ENCODE measurements at regions not wholly inside any gene's neighbourhood (a gene's known extent, or its start where the extent isn't known, plus 50 kb on each side); places are given as distances from the start of the nearest gene placed in this dataset.

DNA sequence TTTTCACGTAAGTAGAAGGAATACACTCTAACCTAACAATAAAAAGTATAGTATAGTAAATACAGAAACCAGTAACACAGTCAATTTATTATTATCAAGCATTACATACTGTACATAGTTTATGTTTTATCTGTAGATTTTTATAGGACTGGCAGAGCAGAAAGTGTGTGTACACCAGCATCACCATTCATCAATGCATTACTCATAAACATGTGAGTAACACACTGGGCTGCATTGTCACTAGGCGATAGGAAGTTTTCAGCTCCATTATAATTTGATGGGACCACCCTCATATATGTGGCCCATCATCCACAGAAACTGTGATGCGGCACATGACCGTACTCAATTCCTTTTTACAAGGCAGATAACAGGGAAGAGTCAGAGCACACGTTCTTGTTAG is 137.8 kb upstream of the RBPJ start:
- H3K27ac ChIP-seq: no peak overlapping the region
- ChIA-PET CTCF (no interaction called here), POLR2A (no interaction called here)
- TF ChIP-seq NPAS2 (CRISPR knock-in tag; IDR thresholded peaks at IDR 0.05; ENCODE audit: borderline replicate concordance): no peak
- no peak for TF ChIP-seq JUNB (IDR thresholded peaks at IDR 0.05)
- no peak for TF ChIP-seq EP300 (IDR thresholded peaks at IDR 0.05)
- TF ChIP-seq, protein P1, sequence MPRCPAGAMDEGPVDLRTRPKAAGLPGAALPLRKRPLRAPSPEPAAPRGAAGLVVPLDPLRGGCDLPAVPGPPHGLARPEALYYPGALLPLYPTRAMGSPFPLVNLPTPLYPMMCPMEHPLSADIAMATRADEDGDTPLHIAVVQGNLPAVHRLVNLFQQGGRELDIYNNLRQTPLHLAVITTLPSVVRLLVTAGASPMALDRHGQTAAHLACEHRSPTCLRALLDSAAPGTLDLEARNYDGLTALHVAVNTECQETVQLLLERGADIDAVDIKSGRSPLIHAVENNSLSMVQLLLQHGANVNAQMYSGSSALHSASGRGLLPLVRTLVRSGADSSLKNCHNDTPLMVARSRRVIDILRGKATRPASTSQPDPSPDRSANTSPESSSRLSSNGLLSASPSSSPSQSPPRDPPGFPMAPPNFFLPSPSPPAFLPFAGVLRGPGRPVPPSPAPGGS (IDR thresholded peaks at IDR 0.05): no peak
- TF ChIP-seq FOSB (CRISPR knock-in tag; IDR thresholded peaks at IDR 0.05): no peak
- TF ChIP-seq HOXB13 (CRISPR knock-in tag; IDR thresholded peaks at IDR 0.05; ENCODE audit: low read depth): no peak
- TF ChIP-seq, protein P2, sequence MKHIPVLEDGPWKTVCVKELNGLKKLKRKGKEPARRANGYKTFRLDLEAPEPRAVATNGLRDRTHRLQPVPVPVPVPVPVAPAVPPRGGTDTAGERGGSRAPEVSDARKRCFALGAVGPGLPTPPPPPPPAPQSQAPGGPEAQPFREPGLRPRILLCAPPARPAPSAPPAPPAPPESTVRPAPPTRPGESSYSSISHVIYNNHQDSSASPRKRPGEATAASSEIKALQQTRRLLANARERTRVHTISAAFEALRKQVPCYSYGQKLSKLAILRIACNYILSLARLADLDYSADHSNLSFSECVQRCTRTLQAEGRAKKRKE (CRISPR knock-in tag; IDR thresholded peaks at IDR 0.05; ENCODE audit: low read depth): no peak
- no peaks in the 10 kb centered on the region for H3K9me3 ChIP-seq
- H3K4me3 ChIP-seq: no peak overlapping the region
- FAIRE-seq (no peak), DNase-seq (ENCODE audit: low read depth in 1 of 2, low spot score in 1 of 2) (no peak), ATAC-seq (no peak)
- H3K4me2 ChIP-seq: no peak overlapping the region
- 64% methylated on average over 5 of the region's 5 CpGs for WGBS (ENCODE audit: missing lambda C conversion rate)
- H3K4me1 ChIP-seq: no peaks in the 10 kb centered on the region

DNA sequence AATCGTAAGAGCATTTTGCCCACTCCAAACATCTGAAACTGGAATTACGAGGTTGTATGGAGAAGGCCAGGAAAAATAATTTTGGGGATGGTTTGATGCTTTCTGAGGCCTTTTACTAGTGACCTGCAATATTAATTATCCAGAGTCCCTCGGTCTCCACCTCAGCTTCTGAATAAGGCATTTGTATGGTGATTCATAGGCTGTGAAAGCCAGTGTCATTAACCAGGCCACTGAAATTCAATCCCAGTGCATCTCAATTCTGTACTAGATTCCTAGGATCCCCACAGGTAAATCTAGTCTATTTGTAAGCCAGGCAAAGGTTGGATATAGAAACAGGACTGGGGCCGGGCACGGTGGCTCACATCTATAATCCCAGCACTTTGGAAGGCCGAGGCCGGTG is 135.4 kb upstream of the RBPJ start:
- DNase-seq (ENCODE audit: low read depth in 1 of 2, low spot score in 1 of 2): no peak
- Histone ChIP-seq H3K4me3 (no peak overlapping the region), H3K4me1 (no peaks in the 10 kb centered on the region), H3K27ac (no peak overlapping the region), H3K4me2 (no peak overlapping the region), H3K9me3 (no peaks in the 10 kb centered on the region)
- no peak for FAIRE-seq
- ATAC-seq: no peak
- CTCF ChIA-PET: no interaction called here
- TF ChIP-seq, protein P3, sequence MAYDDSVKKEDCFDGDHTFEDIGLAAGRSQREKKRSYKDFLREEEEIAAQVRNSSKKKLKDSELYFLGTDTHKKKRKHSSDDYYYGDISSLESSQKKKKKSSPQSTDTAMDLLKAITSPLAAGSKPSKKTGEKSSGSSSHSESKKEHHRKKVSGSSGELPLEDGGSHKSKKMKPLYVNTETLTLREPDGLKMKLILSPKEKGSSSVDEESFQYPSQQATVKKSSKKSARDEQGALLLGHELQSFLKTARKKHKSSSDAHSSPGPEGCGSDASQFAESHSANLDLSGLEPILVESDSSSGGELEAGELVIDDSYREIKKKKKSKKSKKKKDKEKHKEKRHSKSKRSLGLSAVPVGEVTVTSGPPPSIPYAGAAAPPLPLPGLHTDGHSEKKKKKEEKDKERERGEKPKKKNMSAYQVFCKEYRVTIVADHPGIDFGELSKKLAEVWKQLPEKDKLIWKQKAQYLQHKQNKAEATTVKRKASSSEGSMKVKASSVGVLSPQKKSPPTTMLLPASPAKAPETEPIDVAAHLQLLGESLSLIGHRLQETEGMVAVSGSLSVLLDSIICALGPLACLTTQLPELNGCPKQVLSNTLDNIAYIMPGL (CRISPR knock-in tag; IDR thresholded peaks at IDR 0.05; ENCODE audit: borderline replicate concordance): no peak
- TF ChIP-seq RCOR1 (IDR thresholded peaks at IDR 0.05; ENCODE audit: low read depth, low read length) (no peak), ZC3H11A (IDR thresholded peaks at IDR 0.05) (no peak), FOSB (CRISPR knock-in tag; IDR thresholded peaks at IDR 0.05) (no peak), PHF8 (IDR thresholded peaks at IDR 0.05; ENCODE audit: borderline replicate concordance, low read depth) (no peak), RARB (CRISPR knock-in tag; IDR thresholded peaks at IDR 0.05) (no peak), HOXB5 (CRISPR knock-in tag; IDR thresholded peaks at IDR 0.05) (no peak), HOXA7 (CRISPR knock-in tag; IDR thresholded peaks at IDR 0.05) (no peak), TFCP2L1 (CRISPR knock-in tag; IDR thresholded peaks at IDR 0.05) (no peak), EP300 (IDR thresholded peaks at IDR 0.05) (no peak), ESRRA (IDR thresholded peaks at IDR 0.05; ENCODE audit: borderline replicate concordance, low read length) (no peak), POLR2A (IDR thresholded peaks at IDR 0.05; ENCODE audit: low read length) (no peak)
- TF ChIP-seq, protein P4, sequence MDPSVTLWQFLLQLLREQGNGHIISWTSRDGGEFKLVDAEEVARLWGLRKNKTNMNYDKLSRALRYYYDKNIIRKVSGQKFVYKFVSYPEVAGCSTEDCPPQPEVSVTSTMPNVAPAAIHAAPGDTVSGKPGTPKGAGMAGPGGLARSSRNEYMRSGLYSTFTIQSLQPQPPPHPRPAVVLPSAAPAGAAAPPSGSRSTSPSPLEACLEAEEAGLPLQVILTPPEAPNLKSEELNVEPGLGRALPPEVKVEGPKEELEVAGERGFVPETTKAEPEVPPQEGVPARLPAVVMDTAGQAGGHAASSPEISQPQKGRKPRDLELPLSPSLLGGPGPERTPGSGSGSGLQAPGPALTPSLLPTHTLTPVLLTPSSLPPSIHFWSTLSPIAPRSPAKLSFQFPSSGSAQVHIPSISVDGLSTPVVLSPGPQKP (IDR thresholded peaks at IDR 0.05; ENCODE audit: low read depth, low read length): no peak
- TF ChIP-seq, protein P5, sequence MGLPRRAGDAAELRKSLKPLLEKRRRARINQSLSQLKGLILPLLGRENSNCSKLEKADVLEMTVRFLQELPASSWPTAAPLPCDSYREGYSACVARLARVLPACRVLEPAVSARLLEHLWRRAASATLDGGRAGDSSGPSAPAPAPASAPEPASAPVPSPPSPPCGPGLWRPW (IDR thresholded peaks at IDR 0.05): no peak
- TF ChIP-seq, protein P1 (IDR thresholded peaks at IDR 0.05): no peak
- POLR2A ChIA-PET: no interaction called here
- 91% methylated on average over 7 of the region's 7 CpGs for WGBS (ENCODE audit: missing lambda C conversion rate)
